ENCODE measurements at regions not wholly inside any gene's neighbourhood (a gene's known extent, or its start where the extent isn't known, plus 50 kb on each side); places are given as distances from the start of the nearest gene placed in this dataset.

GRCh38 chr4:54937501-54937900 lies 187.9 kb downstream of the KDR start:
- TF ChIP-seq POLR2A (IDR thresholded peaks at IDR 0.05; ENCODE audit: low read depth, low read length), result no peak
- no peak for TF ChIP-seq POLR2AphosphoS5 (IDR thresholded peaks at IDR 0.05; ENCODE audit: low read depth, low read length)
